Right atrium auricular region (tissue), 2 donors: ENCODE measurements at regions not wholly inside any gene's neighbourhood (a gene's known extent, or its start where the extent isn't known, plus 50 kb on each side); places are given as distances from the start of the nearest gene placed in this dataset.

ENCODE experiments used
- DNase-seq: peaks from one replicate; pipeline ENCODE4 v3.0.0-alpha.2; 2019; ENCODE audit warnings: low spot score
- H3K27ac ChIP-seq, 2 donors: fragments of 200-600 bp; sonication (generic); 1 replicate in 1 of 2; 2 replicates in 1 of 2; pipeline ENCODE4 v1.5.1; 2016 to 2019
- H3K27me3 ChIP-seq, 2 donors: fragments of 200-600 bp; sonication (generic); one replicate each; pipeline versions ENCODE4 v1.5.1 to v1.6.0; 2017 to 2019
- H3K36me3 ChIP-seq: fragments of 200-600 bp; sonication (generic); one replicate; pipeline ENCODE4 v1.5.1; 2016
- H3K4me1 ChIP-seq, 2 donors: fragments of 200-600 bp; sonication (generic); one replicate each; pipeline versions ENCODE4 v1.5.1 to v1.6.0; 2017 to 2019
- H3K4me3 ChIP-seq, 2 donors: fragments of 200-600 bp; sonication (generic); 1 replicate in 1 of 2; 2 replicates in 1 of 2; pipeline ENCODE4 v1.5.1; 2017 to 2019; ENCODE audit warnings: mild to moderate bottlenecking in 1 of 2, moderate library complexity in 1 of 2
- H3K9me3 ChIP-seq, 2 donors: fragments of 200-600 bp; sonication (generic); one replicate each; pipeline ENCODE4 v1.5.1; 2019
- CTCF ChIP-seq, 2 donors: fragments of 200-600 bp; sonication (generic); IDR thresholded peaks; one replicate each; pipeline ENCODE4 v1.5.1; 2019; ENCODE audit warnings: antibody characterized with exemption in 2 of 2

- Histone ChIP-seq H3K4me3 (no peak overlapping the region), H3K36me3 (no peaks in the 10 kb centered on the region), H3K27ac (no peak overlapping the region), H3K27me3 (no peaks in the 10 kb centered on the region), H3K4me1 (no peaks in the 10 kb centered on the region), H3K9me3 (peaks cover 0 to 14% of the 10 kb centered on the region in 2 donors)
- DNase-seq = no peak
- no peak for TF ChIP-seq CTCF (IDR thresholded peaks at IDR 0.05)
Observed at GRCh38 chr14:104510216-104510615, 69.3 kb upstream of the C14orf180 start.

DNA sequence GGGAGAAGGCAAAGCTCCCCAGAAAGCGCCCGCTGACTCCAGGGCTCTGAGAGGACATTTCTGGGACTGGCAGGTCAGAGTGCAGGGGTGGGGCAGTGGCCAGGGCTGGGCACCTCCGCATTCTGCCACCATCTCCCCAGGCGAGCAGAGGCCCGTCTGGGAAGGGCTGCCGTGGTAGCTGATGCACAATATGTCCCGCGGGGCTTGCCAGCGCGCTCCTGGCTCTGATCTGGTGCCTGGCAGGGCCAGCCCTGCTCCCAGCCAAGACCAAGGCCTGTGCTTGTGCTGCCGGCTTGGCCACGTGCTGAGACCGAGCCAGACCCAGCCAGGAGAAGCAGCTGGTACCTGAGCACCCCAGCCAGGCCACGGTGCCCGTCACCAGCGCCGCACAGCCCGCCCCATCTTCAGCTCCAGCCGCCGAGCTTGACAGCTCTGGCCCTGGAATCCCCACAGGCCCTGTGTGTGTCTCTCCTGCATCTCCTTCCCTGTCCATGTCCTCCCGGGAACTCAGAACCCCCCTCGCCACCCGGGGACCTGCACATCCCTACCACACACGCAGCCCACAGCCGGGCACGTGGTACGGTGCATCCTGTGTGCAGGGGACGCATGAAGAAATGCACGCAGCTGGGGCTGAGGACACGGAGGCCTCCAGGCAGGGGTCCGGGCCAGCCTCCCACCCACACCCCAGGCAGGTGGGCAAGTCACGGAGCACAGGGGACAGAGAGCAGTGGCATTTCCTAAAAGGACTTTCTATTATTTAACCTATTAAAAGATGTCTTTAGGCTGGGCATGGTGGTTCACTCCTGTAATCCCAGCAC, 68.6 kb upstream of the C14orf180 start:
- H3K27ac ChIP-seq = no peak overlapping the region
- no peaks in the 10 kb centered on the region for H3K36me3 ChIP-seq
- no peak for DNase-seq
- no peak overlapping the region for H3K4me3 ChIP-seq
- no peak for TF ChIP-seq CTCF (IDR thresholded peaks at IDR 0.05)
- no peaks in the 10 kb centered on the region for H3K27me3 ChIP-seq
- peaks cover 0 to 14% of the 10 kb centered on the region in 2 donors for H3K9me3 ChIP-seq
- no peaks in the 10 kb centered on the region for H3K4me1 ChIP-seq

DNA sequence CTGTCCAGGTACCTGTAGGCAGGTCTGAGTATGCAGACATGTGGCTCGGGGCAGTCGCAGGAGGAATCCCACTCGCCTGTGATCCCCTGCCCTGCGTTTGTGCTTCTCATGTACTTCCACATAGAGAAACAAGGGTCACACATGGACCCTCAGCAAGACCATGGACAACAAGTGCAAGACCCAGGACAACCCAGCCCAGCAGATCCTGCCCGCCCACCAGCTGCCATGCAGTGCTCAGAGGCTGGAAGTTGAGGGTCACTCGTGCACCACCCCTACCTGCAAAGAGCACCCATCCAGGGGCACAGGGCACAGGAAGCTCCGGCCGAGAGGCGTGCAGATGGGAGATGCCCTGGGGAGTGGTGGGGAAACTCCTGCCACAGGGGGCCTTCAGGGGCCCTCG, 67.5 kb upstream of the C14orf180 start:
- peaks cover 0 to 24% of the 10 kb centered on the region in 2 donors for H3K9me3 ChIP-seq
- no peak for DNase-seq
- TF ChIP-seq CTCF (IDR thresholded peaks at IDR 0.05) = no peak
- no peaks in the 10 kb centered on the region for H3K27me3 ChIP-seq
- H3K27ac ChIP-seq = no peak overlapping the region
- H3K4me3 ChIP-seq = no peak overlapping the region
- H3K4me1 ChIP-seq = no peaks in the 10 kb centered on the region
- H3K36me3 ChIP-seq = no peaks in the 10 kb centered on the region

- H3K36me3 ChIP-seq = no peaks in the 10 kb centered on the region
- peak; percentile 46 for DNase-seq
- no peaks in the 10 kb centered on the region for H3K4me1 ChIP-seq
- TF ChIP-seq CTCF (IDR thresholded peaks at IDR 0.05) = no peak
- H3K27ac ChIP-seq = no peak overlapping the region
- H3K4me3 ChIP-seq = no peak overlapping the region
- peaks cover 0 to 27% of the 10 kb centered on the region in 2 donors for H3K9me3 ChIP-seq
- H3K27me3 ChIP-seq = no peaks in the 10 kb centered on the region
Observed at GRCh38 chr14:104512771-104513640, 66.6 kb upstream of the C14orf180 start.

DNA sequence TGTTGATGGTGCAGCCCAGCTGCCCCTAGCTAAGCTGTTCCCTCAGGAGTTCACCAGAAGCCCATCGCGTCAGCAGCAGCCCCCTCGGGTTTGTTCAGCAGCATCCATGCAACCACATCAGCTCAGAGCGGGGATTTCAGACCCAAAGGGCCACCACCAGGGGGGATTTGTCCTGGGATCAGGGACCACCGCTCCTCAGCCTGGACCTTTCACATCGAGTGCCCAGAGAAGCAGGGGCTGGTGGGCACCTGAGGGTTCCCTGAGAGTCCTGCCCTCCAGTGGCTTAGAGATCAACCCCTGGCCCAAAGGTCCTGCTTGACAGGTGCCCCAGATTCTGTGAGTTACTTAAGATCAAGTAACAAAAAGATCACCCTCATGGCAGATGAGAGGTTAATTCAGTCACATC, 65.9 kb upstream of the C14orf180 start:
- peaks cover 0 to 21% of the 10 kb centered on the region in 2 donors for H3K9me3 ChIP-seq
- no peaks in the 10 kb centered on the region for H3K4me1 ChIP-seq
- no peak overlapping the region for H3K4me3 ChIP-seq
- DNase-seq = peak; percentile 23
- H3K27me3 ChIP-seq = no peaks in the 10 kb centered on the region
- no peaks in the 10 kb centered on the region for H3K36me3 ChIP-seq
- TF ChIP-seq CTCF (IDR thresholded peaks at IDR 0.05) = no peak
- no peak overlapping the region for H3K27ac ChIP-seq
